ENCODE measurements at regions not wholly inside any gene's neighbourhood (a gene's known extent, or its start where the extent isn't known, plus 50 kb on each side); places are given as distances from the start of the nearest gene placed in this dataset.
"Not testable (repeated sequence)": the region's sequence is repeated elsewhere in the genome, so short reads cannot be mapped to it uniquely, and the experiment has no call there.

GRCh38 chr11:38130514-38130913 is 1532.5 kb upstream of the RAG2 start:
- DNase-seq, result no peak

DNA sequence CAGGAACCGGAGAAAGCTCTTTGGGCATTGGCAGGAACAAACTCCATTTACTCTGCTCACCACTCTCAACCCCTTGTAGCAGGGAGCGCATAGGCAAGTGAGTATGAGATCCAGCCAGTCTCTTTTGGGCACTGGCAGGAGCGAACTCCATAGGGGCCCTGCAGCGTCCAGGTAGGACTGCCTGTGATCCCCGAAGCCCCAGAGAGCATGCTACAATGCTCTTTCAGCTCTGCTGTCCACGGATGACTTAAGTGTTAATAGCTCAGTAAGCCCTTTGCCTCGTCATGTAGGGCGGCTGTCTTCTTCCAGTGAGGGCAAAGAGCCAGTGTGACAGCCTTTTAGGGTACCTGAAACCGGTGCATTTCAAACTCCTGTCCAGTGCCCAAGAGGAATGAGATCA is 1525.6 kb upstream of the RAG2 start:
- no peak for DNase-seq

DNA sequence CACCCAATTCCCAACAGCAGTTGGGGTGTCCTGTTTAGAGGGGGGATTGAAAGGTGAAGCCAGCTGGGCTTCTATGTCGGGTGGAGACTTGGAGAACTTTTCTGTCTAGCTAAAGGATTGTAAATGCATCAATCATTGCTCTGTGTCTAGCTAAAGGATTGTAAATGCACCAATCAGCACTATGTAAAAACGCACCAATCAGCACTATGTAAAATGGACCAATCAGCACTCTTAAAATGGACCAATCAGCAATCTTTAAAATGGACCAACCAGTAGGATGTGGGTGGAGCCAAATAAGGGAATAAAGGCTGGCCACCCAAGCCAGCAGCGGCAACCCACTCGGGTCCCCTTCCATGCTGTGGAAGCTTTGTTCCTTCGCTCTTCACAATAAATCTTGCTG is 1518.6 kb upstream of the RAG2 start:
- not testable (repeated sequence) for DNase-seq

DNA sequence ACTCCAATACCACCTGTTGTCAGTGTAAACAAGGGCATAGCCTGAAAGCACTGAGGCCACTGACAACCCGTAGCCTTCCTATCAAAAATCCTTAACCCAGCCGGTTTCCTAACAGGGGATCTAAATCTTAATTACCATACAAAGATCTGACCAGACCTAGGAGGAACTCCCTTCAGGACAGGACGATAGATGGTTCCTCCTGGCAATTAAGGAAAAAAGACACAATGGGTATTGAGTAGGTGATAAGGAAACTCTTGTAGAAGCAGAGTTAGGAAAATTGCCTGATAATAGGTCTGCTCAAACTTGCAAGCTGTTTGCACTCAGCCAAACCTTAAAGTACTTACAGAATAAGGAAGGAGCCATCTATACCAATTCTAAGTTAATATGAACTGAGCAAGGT is 1517.3 kb upstream of the RAG2 start:
- not testable (repeated sequence) for DNase-seq

DNA sequence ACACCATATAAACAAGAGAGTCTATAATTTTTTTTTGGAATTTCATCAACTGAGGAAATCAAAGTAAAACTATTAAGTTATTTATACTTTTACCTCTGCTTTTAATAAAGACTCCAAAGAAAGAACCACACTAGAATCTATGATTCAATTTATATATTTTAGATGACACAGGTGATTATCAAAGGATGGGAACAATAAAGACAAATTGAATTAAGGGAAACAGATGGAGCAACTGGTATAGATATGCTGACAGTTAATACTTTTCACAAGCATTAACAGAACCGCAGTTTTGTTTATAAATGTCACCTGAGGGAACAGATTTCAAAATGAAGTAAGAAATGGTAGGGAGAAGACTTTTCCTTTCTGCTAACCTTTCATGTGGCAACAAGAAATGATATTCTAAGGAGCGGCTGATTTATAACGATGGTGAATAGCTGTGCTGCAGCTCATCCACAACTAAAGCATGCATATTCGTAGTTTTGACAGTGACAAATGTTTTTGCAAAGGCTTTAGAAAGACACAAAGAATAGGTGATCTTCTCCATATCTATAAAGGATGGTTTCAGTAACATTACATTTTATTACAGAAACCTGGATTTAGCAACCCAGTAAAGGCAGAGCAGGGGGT is 1502.9 kb upstream of the RAG2 start:
- DNase-seq, result no peak

DNA sequence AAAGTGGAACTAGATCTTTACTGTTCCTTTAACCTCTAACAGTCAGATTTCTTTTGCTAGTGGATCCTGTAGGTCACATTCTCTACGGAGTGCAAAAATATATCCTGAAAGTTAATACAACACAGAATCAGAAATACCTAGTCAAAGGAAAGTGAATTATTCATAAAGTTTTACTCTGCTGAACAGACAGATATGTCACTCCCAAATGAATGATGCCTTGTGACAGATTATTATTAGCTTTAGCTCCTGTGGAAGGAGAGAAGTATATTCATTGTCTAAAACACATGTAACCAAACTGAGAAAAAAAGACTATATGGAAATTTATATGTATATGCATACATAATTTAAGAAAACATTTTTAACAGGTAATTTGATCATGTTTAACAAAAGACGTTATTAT is 1497.2 kb upstream of the RAG2 start:
- DNase-seq, result no peak

DNA sequence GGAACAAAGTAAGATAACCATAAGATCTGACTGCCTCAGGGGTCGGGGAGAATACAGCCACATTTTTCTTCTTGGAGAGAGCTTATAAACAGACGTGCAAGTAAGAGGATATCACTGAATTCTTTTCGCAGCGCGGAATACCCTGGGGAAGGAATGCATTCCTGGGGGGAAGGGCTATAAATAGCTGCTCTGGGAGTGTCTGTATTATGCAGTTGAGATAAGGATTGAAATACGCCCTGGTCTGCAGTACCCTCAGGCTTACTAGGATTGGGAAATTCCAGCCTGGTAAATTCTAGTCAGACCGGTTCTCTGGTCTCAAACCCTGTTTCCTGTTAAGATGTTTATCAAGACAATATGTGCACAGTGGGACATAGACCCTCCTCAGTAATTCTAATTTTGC is 1491.7 kb upstream of the RAG2 start:
- DNase-seq, result no peak

DNA sequence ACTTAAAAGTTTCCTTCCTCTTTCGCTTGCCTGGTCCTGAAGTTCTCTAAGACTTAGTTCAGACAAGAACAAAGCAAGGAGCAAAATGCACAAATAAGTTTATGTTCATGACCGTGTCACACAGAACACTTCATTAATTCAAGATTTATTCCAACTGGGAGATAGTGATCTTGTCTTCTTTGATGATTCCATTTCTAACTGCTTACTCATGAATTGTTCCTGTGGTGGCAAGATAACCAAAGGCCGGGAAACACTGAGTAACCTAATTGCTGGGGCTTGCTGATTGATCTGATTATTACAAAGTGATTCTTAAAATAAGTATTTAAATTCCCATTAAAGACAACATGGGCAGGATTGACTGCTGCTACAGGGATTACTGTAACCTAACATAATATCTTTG is 1462.9 kb upstream of the RAG2 start:
- DNase-seq, result no peak

DNA sequence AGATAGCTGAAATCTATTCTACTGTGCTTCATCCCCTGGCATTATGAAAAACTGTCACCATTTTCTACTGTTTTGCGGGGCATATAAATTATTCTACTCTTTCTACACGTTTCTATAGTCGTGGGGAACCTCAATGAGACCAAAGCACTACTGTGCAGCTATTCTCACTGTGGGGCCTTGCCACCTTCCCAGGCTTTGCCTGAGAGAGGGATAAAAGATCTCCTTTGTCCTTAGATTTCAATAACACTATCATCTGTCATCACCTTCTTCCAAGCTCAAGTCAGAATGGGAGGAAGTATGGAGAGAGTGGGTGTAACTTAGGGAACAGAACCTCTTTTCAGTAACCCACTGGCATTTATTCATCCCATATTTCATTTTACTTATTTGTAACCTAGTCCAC is 1462.1 kb upstream of the RAG2 start:
- no peak for DNase-seq

GRCh38 chr11:38046571-38047135 is 1448.6 kb upstream of the RAG2 start:
- no peak for DNase-seq

DNA sequence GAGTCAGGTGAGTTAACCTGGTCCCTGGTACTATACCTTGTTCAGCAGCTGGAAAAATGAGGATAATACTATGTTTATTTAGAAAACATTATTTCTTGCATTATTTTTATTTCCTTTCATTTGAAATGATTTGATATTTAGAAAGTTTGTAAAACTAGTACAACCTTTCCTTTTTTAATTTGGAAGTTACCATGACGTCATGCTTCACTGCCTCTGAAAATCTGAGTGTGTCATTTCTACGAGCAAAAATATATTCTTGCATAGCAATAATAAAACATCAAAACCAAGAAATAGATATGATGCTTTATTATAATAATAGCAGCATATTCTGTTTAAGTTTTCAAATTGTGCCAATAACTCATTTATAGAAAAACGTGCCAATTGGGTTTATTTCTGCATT is 1445.0 kb upstream of the RAG2 start:
- no peak for DNase-seq

GRCh38 chr11:38038777-38039176 is 1440.7 kb upstream of the RAG2 start:
- DNase-seq, result no peak

- DNase-seq, result no peak
Observed at GRCh38 chr11:38019072-38019775, 1421.2 kb upstream of the RAG2 start.

GRCh38 chr11:38014405-38014804 is 1416.4 kb upstream of the RAG2 start:
- no peak for DNase-seq

- DNase-seq, result no peak
Observed at GRCh38 chr11:38013157-38013556, 1415.1 kb upstream of the RAG2 start.

- no peak for DNase-seq
Observed at GRCh38 chr11:38011496-38011895, 1413.5 kb upstream of the RAG2 start.

DNA sequence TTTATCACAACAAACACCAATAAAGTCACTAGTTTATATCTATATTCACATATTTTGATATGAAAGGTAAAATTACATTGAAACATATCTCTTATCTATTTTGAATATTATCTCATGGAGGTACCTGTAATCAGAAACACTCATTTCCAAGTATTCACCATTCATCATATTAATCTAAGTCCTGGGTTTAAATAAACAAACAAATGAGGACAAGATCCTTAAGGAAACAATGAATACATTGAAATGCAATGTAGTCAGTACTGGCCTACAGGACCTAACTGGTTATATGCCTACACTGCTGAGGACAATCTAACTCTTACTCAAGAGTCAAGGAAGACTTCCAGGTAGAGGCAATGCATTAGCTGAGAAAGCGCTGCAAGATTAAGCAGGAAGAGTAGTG is 1411.9 kb upstream of the RAG2 start:
- DNase-seq, result no peak

GRCh38 chr11:38006466-38006865 is 1408.4 kb upstream of the RAG2 start:
- DNase-seq, result no peak

DNA sequence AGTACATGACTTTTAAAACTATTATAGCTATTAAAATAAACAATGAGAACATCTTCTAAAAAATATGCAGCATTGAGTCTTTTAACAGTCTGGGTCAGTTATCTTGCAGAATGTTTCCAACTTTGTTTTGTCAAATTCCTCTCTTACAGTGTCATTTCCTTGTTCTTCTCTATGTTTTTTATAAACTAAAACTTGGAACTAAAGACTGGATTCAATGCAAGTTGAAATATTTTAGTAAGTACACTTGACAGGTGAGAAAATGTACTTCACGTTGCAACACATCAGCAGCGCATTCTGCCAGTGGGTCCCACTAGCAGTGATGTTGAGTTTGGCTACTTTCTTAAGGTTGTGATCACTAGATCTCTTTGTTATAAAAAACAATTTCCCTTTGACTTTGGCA is 1407.6 kb upstream of the RAG2 start:
- no peak for DNase-seq

DNA sequence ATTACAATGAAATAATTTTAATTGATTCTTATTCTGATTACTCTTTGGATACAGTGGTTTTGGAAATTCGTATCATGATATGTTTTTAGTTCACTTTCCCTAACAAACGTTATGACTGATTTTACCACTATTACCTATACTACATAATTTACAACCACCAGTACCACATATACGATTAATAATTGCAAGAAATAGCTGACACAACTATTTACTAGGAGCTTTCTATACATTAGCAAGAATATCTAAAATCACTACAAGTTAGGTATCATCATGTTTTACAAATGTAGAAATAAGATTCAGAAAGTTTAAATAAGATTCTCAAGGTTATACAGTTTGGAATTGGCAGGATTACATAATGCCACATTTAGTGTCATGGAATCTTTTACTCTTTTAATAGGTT is 1401.1 kb upstream of the RAG2 start:
- no peak for DNase-seq

DNA sequence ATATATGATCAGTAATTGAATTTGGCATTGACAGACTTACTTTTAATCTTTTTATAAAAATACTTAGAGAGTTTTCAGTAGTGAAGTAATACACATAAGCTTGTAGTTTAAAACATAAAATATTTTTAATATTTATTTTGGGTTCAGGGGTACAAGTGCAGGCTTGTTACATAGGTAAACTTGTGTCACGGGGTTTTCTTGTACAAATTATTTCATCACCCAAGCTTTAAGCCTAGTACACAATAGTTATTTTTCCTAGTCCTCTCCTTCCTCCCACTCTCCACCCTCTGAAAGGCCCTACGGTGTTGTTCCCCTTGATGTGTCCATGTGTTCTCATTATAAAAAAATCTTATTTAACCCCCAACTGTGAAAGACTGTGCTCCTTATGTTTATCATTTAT is 1397.8 kb upstream of the RAG2 start:
- DNase-seq, result no peak

GRCh38 chr11:37988031-37988430 is 1390.0 kb upstream of the RAG2 start:
- DNase-seq, result no peak

- no peak for DNase-seq
Observed at GRCh38 chr11:37984991-37985390, 1387.0 kb upstream of the RAG2 start.

GRCh38 chr11:37978647-37979046 is 1380.6 kb upstream of the RAG2 start:
- no peak for DNase-seq

DNA sequence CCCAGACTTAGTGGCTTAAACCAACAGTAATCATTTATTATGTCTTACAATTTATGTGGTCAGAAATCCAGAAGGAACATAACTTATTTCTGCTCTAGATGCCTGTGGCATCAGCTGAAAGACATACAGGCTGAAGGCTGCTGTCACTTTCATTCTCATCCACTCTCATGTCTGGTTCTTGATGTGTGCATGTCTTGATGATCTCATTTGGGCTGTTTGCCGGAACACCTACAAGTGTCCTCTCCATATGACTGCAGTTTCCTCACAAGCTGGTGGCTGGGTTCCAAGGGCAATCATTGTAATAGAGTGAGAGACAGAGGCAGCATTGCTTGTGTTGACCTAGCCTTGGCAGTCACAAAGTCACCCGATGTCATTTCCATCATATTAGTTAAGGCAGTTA is 1375.9 kb upstream of the RAG2 start:
- no peak for DNase-seq
